ENCODE measurements at regions not wholly inside any gene's neighbourhood (a gene's known extent, or its start where the extent isn't known, plus 50 kb on each side); places are given as distances from the start of the nearest gene placed in this dataset.

GRCh38 chr7:156466272-156466671, 174.3 kb upstream of the RNF32 start:
- no peak overlapping the region for H2BK120ac ChIP-seq (ENCODE audit: low read depth, low read length)
- BruUV-seq (replicated peaks): no TSS peak
- ChIA-PET POLR2A (ENCODE audit: unreplicated experiment) (no interaction called here), CTCF (interaction anchor here (0.6 kb wide), 1 partner anchor 649 kb away, joined by 3 read pairs; no protein-coding TSS in a partner anchor)
- H2AK5ac ChIP-seq (ENCODE audit: low read depth, low read length): no peak overlapping the region
- peaks cover 1% of the 10 kb centered on the region; the same call in 1 of the 2 replicates for H3K27me3 ChIP-seq (ENCODE audit: control insufficient read depth, insufficient read depth, low read length)
- intact Hi-C loops (cut with micrococcal nuclease) (no loop called here), in situ Hi-C loops (cut with MboI; ENCODE audit: low sequenced_read_pairs) (no loop called here), dilution Hi-C loops (cut with HindIII; ENCODE audit: low sequenced_read_pairs, unreplicated experiment) (no loop called here)
- no peaks in the 10 kb centered on the region for H3K4me1 ChIP-seq (ENCODE audit: control insufficient read depth, insufficient read depth, low read length)
- ATAC-seq (ENCODE audit: low read depth) (no peak), DNase-seq (no peak)
- H3K4me3 ChIP-seq (ENCODE audit: insufficient read depth, low read depth, low read length): no peak overlapping the region
- no peak overlapping the region for H2BK5ac ChIP-seq (ENCODE audit: low read depth, low read length, poor library complexity, severe bottlenecking)
- H3K36me3 ChIP-seq (ENCODE audit: control insufficient read depth, insufficient read depth, low read length): no peaks in the 10 kb centered on the region
- H2AFZ ChIP-seq (replicated peaks; ENCODE audit: low read length, poor library complexity): no peak overlapping the region
- TF ChIP-seq FOS (IDR thresholded peaks at IDR 0.05; ENCODE audit: low read depth, low read length) (no peak), BHLHE40 (IDR thresholded peaks at IDR 0.05; ENCODE audit: low read depth, low read length) (no peak), USF2 (IDR thresholded peaks at IDR 0.05; ENCODE audit: low read depth, low read length) (no peak), RCOR1 (IDR thresholded peaks at IDR 0.05; ENCODE audit: insufficient replicate concordance, low read length) (no peak), SMC3 (IDR thresholded peaks at IDR 0.05; ENCODE audit: low read depth, low read length) (no peak), CEBPB (IDR thresholded peaks at IDR 0.05; ENCODE audit: low read depth, low read length) (no peak), MXI1 (IDR thresholded peaks at IDR 0.05; ENCODE audit: borderline replicate concordance, low read depth, low read length) (no peak), RAD21 (IDR thresholded peaks at IDR 0.05; ENCODE audit: low read length) (no peak), ELK1 (IDR thresholded peaks at IDR 0.05; ENCODE audit: borderline replicate concordance, low read depth, low read length) (no peak), POLR2A (IDR thresholded peaks at IDR 0.05; ENCODE audit: low read depth, low read length) (no peak), CTCF (conservative IDR thresholded peaks at IDR 0.05; ENCODE audit: low read depth, low read length) (no peak), RFX5 (IDR thresholded peaks at IDR 0.05; ENCODE audit: low read depth, low read length) (no peak), MAFK (IDR thresholded peaks at IDR 0.05; ENCODE audit: low read depth, low read length) (no peak), NFE2L2 (IDR thresholded peaks at IDR 0.05; ENCODE audit: low read depth, low read length) (no peak), MAZ (IDR thresholded peaks at IDR 0.05; ENCODE audit: borderline replicate concordance, low read depth, low read length) (no peak), CHD1 (IDR thresholded peaks at IDR 0.05; ENCODE audit: low read depth, low read length) (no peak)
- H3K4me2 ChIP-seq (ENCODE audit: low read depth, low read length): no peak overlapping the region; the same call in 1 of the 2 replicates
- H3K23ac ChIP-seq (ENCODE audit: low read depth, low read length): no peak overlapping the region
- H2BK20ac ChIP-seq (ENCODE audit: low read depth, low read length): no peak overlapping the region
- H2AK9ac ChIP-seq (replicated peaks; ENCODE audit: low read depth, low read length, poor library complexity): no peak overlapping the region
- no peaks in the 10 kb centered on the region for H3K79me1 ChIP-seq (ENCODE audit: low read depth in 1 of 2, low read length in 2 of 2)
- no peak overlapping the region for H3K18ac ChIP-seq (ENCODE audit: low read depth, low read length)
- no peak overlapping the region for H3K4ac ChIP-seq (ENCODE audit: low read depth, low read length)
- H4K5ac ChIP-seq (ENCODE audit: low read depth, low read length): no peak overlapping the region
- H4K20me1 ChIP-seq (ENCODE audit: insufficient read depth, low read length): no peaks in the 10 kb centered on the region
- H3K9me1 ChIP-seq (ENCODE audit: insufficient read depth, low read length): no peaks in the 10 kb centered on the region
- no peak overlapping the region for H3K9ac ChIP-seq (ENCODE audit: low read depth, low read length)
- 11% methylated on average over 3 of the region's 13 CpGs; no CpG with 5 or more reads in 1 of the 2 experiments for WGBS, 2 experiments (ENCODE audit: extremely low coverage in 2 of 2, insufficient read length in 1 of 2)
- no peak overlapping the region for H3K14ac ChIP-seq (replicated peaks; ENCODE audit: low read depth, low read length)
- no peak overlapping the region for H3K27ac ChIP-seq (ENCODE audit: insufficient read depth, low read length)
- no peak overlapping the region for H4K8ac ChIP-seq (ENCODE audit: low read depth in 2 of 2, low read length in 2 of 2)
- peaks cover 4% of the 10 kb centered on the region; the same call in 1 of the 2 replicates for H3K9me3 ChIP-seq (ENCODE audit: control insufficient read depth, insufficient read depth, low read length)
- H2BK15ac ChIP-seq (ENCODE audit: low read depth, low read length): no peak overlapping the region
- H4K91ac ChIP-seq (ENCODE audit: insufficient read depth, low read depth, low read length): no peak overlapping the region
- H3K56ac ChIP-seq (ENCODE audit: extremely low read depth, insufficient read depth, low read length): no peak overlapping the region
